Colonic mucosa (tissue), 4 donors: ENCODE measurements at regions not wholly inside any gene's neighbourhood (a gene's known extent, or its start where the extent isn't known, plus 50 kb on each side); places are given as distances from the start of the nearest gene placed in this dataset.

Experiments used
- DNase-seq: peaks from one replicate; pipeline ENCODE4 v3.0.0-alpha.2; 2020
- H3K27ac ChIP-seq: fragments of 200-600 bp; one replicate; pipeline ENCODE4 v1.8.0; 2021
- H3K27me3 ChIP-seq: fragments of 200-600 bp; one replicate; pipeline ENCODE4 v1.8.0; 2021
- H3K36me3 ChIP-seq: fragments of 200-600 bp; one replicate; pipeline ENCODE4 v1.8.0; 2021
- H3K4me1 ChIP-seq: fragments of 200-600 bp; one replicate; pipeline ENCODE4 v1.8.0; 2021; ENCODE audit warnings: mild to moderate bottlenecking
- H3K4me3 ChIP-seq: fragments of 200-600 bp; one replicate; pipeline ENCODE4 v1.8.0; 2021
- H3K9ac ChIP-seq, 2 donors: one replicate each; pipeline ENCODE4 v1.7.0; 2013; ENCODE audit warnings: control low read depth in 2 of 2, low read depth in 2 of 2, low read length in 2 of 2
- H3K9me3 ChIP-seq: fragments of 200-600 bp; one replicate; pipeline ENCODE4 v1.8.0; 2021
- intact Hi-C: fragments of 100-400 bp; cut with DNase I; formaldehyde crosslinking; loops from one replicate; pipeline ENCODE4 v1.14.1; 2022
- TF ChIP-seq, protein P1 (sequence below): fragments of 200-600 bp; IDR thresholded peaks from one replicate; pipeline ENCODE4 v1.8.0; 2022; ENCODE audit warnings: antibody characterized with exemption, mild to moderate bottlenecking
- donor health status: healthy.
- donor health status: DM: no; HTN: no; CAD: no.
- donor health status: DM: no; HTN: no; CAD: no.

DNA sequence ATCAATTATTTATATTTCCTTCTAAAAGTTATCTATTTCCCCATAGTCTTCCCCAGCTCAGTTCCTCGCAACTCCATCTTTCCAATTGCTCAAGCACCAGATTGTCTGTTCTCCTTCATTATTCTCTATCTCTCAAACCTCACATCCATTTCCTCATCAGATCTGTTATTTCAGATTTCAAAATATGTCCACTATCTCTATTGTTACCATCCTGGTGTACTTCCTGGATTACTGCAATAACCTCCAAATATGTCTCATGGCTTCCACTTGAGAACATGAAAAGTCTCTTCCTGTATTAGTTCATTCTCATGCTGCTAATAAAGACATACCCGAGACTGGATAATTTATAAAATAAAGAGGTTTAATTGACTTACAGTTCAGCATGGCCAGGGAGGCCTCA is 641.7 kb upstream of the ZEB2 start:
- Histone ChIP-seq H3K36me3 (no peaks in the 10 kb centered on the region), H3K4me3 (no peak overlapping the region), H3K9me3 (no peaks in the 10 kb centered on the region), H3K27ac (no peak overlapping the region), H3K9ac (no peak overlapping the region), H3K4me1 (no peaks in the 10 kb centered on the region), H3K27me3 (no peaks in the 10 kb centered on the region)
- intact Hi-C loops, result no loop called here
- TF ChIP-seq, protein P1, sequence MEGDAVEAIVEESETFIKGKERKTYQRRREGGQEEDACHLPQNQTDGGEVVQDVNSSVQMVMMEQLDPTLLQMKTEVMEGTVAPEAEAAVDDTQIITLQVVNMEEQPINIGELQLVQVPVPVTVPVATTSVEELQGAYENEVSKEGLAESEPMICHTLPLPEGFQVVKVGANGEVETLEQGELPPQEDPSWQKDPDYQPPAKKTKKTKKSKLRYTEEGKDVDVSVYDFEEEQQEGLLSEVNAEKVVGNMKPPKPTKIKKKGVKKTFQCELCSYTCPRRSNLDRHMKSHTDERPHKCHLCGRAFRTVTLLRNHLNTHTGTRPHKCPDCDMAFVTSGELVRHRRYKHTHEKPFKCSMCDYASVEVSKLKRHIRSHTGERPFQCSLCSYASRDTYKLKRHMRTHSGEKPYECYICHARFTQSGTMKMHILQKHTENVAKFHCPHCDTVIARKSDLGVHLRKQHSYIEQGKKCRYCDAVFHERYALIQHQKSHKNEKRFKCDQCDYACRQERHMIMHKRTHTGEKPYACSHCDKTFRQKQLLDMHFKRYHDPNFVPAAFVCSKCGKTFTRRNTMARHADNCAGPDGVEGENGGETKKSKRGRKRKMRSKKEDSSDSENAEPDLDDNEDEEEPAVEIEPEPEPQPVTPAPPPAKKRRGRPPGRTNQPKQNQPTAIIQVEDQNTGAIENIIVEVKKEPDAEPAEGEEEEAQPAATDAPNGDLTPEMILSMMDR, result no peak
- DNase-seq, result no peak

DNA sequence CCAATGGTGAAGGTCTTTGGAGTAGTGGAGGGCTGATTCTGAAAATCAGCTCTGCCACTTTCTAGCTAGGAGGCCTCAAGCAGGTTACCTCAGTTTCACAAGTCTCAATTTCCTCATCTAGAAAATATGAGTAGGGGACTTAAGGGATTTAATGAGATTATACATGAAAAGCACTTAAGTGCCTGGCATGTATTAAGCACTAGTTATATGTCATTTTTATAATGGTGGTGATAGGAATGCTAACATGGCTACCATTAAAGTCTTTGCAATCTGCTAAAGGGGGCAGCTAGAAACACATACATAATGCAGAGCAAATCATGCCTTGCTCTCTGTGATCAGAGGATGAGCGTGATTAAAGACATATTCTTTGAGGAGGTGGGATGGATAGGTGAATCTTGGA is 640.9 kb upstream of the ZEB2 start:
- no peak for DNase-seq
- Histone ChIP-seq H3K27ac (no peak overlapping the region), H3K4me1 (no peaks in the 10 kb centered on the region), H3K9ac (no peak overlapping the region), H3K36me3 (no peaks in the 10 kb centered on the region), H3K4me3 (no peak overlapping the region), H3K9me3 (no peaks in the 10 kb centered on the region), H3K27me3 (no peaks in the 10 kb centered on the region)
- TF ChIP-seq, protein P1, result no peak
- intact Hi-C loops, result no loop called here

DNA sequence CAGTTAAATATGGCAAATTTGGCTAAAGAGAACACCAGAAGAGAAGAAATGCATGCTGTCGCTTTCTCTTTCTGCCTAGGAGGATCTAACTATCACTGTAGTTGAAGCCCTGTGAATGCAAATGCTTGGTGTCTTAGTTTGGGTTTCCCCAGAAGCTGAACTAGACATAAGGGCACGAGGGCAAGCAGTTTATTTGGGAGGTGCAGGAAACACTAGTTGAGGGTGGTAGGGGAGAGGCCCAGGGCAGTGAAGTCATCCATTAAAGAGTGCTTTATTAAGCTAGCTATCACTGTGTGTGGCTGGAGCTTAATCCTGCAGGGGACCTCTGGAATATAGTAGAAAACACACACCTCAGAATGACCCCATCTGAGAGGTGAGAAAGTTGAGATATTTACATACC is 639.8 kb upstream of the ZEB2 start:
- Histone ChIP-seq H3K9me3 (no peaks in the 10 kb centered on the region), H3K9ac (no peak overlapping the region), H3K27ac (no peak overlapping the region), H3K27me3 (no peaks in the 10 kb centered on the region), H3K36me3 (no peaks in the 10 kb centered on the region), H3K4me1 (no peaks in the 10 kb centered on the region), H3K4me3 (no peak overlapping the region)
- TF ChIP-seq, protein P1, result no peak
- no peak for DNase-seq
- intact Hi-C loops, result no loop called here

DNA sequence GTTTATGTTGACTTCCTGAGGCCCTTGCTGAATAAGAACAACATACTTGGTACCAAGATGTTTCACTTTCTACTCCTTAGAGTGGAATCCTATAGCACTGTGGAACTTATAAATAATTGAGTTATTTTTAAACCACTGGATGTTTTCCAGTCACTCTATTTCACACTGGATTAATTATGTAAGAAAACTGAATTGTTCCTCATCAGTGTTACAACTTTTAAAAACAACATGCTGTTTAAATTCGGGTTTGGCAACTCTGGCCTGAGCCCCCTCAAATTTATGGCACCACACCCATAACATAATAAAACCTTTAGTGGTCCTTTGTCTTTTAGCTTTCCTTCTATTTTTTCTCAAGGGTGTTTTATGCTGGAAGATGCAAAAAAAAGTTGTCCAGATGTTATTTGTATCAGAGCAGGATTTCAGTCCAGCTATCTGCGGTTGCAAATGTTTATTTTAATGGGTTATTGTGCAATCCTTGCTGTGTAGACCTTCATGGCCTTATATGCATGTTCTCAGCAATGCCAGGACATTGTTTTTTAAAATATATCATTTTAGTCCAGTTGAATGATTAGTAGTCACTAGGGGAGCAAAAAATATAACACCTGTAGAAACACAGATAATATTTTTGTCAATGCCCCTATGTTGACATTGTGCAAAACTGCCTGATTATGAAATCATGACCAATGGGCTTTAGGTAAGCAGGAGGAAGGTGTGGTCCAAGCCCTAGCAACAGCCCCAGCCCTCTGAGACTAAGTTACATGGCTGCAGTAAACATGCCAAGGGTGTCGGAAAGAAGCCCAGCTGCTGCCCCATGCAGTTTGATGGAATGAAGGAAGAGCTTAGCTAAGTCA is 638.0 kb upstream of the ZEB2 start:
- peak; percentile 24 for DNase-seq
- Histone ChIP-seq H3K36me3 (no peaks in the 10 kb centered on the region), H3K4me1 (no peaks in the 10 kb centered on the region), H3K9me3 (no peaks in the 10 kb centered on the region), H3K27ac (no peak overlapping the region), H3K9ac (no peak overlapping the region), H3K27me3 (no peaks in the 10 kb centered on the region), H3K4me3 (no peak overlapping the region)
- TF ChIP-seq, protein P1, result no peak
- intact Hi-C loops, result no loop called here

DNA sequence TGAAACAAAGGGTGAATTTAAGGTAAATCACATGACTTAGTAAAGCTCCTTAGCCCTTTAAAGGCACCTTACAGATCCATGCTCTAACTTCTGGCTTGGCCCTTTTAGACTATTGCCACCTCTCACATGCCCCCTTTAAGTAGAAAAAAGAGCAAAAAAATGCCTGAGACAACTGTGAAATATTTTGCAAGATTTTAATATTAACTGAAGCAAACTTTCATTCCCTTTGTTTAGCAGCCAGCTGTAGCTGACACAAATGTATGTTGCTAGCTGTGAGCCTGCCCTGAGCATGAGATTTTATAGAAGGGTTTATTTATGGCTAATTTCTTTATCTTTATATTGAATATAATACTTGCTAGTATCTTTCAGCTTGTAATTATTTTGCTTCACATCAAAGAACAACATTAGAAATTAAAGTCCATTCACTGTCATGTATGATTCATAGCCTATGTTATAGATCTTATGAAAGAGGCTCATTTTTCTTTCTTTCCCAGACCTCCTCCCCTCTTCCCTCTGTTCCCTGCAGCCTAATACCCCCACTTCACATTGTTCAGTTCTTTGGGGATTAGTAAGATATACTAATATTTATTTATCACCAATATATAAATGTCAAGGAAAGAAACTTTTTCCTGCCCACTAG is 637.2 kb upstream of the ZEB2 start:
- no peak overlapping the region for H3K27ac ChIP-seq
- H3K4me1 ChIP-seq, result no peaks in the 10 kb centered on the region
- no peaks in the 10 kb centered on the region for H3K9me3 ChIP-seq
- no peaks in the 10 kb centered on the region for H3K36me3 ChIP-seq
- TF ChIP-seq, protein P1, result no peak
- H3K9ac ChIP-seq, result no peak overlapping the region
- H3K27me3 ChIP-seq, result no peaks in the 10 kb centered on the region
- no peak overlapping the region for H3K4me3 ChIP-seq
- DNase-seq, result no peak
- intact Hi-C loops, result no loop called here
